GM18505 (cell line): ENCODE measurements at regions not wholly inside any gene's neighbourhood (a gene's known extent, or its start where the extent isn't known, plus 50 kb on each side); places are given as distances from the start of the nearest gene placed in this dataset.

Experiments
- ATAC-seq: cut with Tn5 transposase; IDR thresholded peaks from one replicate; pipeline ENCODE4 v1.9.1; 2021; ENCODE audit not compliant: unreplicated experiment
- POLR2A ChIP-seq: IDR thresholded peaks from 4 replicates; pipeline ENCODE4 v1.6.1; 2011; ENCODE audit warnings: borderline replicate concordance; ENCODE audit not compliant: insufficient read depth, insufficient read length; ENCODE audit errors: extremely low read depth

DNA sequence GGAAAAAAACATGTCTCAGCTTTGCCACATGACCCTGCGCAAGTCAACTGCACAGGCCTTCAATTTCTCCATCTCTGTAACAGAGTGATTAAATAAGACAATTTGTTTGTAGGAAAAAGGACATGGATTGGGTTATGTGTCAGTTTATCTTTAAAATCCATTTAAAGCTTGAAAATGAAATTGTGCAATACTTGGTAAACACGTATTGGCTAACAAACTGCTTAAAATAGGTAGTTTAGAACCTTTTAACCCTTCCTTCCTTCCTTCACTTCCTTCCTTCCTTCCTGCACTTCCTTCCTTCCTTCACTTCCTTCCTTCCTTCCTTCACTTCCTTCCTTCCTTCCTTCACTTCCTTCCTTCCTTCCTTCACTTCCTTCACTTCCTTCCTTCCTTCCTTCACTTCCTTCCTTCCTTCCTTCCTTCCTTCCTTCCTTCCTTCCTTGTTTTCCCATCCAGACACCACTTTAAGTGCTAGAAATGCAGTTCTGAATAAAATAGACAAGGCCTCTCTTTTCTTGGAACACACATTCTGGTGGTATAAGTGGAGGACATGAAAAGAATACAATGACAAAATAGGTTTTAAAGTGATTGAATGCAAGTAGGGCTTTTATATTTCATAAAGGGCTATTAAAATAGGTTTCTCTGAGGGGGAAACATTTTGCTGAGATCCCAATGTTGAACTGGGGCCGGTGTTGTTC lies 130.2 kb upstream of the TP63 start:
- TF ChIP-seq POLR2A: no peak
- ATAC-seq: no peak

DNA sequence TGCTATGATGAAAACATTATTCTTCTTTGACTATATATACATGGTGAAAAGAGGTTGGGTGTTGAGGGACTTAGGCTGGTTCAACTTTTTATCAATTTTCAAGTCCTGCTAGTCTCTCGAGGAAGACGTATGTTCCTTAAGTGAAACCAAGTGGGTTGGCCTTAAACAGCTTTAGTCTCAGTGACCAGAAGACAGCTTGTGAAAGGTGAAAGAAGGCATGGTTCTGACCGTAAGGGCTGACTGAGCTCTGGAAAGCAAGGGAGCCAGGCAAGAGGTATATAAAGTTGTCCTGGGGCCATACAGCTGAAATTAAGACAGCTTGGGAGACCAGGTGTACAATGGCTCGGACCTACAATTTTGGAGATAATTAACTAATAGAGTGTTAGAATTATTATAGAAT lies 128.9 kb upstream of the TP63 start:
- no peak for TF ChIP-seq POLR2A
- no peak for ATAC-seq

DNA sequence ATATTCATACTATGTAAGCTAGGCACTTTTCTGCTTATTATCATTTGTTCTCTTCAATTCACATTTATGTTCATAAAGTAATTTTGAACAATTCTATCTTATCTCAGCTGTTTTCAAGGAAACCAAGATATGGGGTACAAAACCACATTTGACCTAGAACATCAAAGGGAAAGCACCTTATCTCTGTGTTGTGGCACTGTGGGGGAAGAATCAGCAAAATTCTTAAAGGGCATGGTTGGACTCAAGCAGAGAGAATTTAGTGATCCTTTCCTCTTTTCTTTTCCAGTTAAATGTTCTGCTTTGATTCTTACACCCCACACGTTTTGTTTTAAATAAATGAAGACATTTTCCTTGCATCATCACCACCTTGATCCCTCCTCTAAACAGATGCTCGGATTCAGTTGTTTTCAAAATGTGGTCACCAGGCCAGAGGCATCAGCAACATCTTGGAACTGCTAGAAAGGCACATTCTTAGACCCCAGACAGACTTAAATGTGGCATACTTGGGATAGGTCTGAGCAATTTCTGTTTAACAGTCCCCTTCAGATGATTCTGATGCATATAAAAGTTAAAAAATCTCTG lies 128.4 kb upstream of the TP63 start:
- no peak for TF ChIP-seq POLR2A
- no peak for ATAC-seq

DNA sequence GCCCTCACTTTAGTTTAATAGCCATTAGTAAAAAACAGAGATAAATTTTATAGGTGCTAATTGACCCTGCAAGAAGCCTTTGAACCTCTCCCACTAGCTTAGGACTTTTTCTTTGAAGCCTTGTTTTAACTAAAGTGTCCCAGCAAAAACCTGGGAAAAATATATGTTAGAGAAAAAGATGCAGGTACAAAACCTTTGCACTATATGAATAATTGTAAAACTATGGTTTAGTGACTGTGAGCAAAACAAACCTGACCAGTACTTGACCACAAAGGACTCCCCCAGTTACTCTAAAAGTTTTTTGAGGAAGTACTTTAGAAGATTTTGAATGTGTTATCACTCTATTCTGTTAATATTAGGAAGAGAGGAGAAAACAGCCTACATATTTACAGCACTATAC lies 123.3 kb upstream of the TP63 start:
- TF ChIP-seq POLR2A: no peak
- ATAC-seq: peak; percentile 39

DNA sequence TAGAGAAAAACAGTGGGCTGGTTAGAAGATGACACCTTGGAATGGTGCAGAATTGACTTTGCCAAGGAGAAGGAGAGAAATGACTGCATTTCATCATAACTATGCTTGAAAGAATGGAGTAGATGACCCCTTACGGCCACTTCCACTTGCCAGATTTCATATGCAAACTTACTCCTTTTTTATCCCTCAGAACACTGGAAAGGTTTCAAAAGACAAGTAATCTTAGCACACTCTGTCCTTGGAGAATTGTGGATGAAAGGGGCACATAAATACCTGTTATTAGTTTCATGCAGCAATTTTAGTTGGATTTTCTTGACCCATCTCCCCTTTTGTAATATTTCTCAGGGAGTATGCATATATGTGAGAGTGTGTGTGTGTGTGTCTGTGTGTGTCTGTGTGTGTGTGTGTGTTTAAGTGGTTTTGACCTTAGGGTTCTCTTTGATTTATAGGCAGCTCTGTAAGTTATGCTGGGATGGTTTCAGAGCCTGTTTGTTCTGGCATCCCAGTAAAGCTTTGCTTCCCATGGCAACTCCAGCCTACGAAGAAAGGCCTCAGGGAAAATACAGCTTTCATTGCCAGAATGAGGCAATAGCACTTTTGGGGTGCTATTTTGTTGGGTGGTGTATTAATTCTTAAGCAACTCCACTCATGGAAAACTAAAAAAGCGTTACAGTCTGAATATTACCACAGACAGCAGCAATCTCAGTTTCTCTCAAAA lies 122.2 kb upstream of the TP63 start:
- TF ChIP-seq POLR2A: no peak
- no peak for ATAC-seq

DNA sequence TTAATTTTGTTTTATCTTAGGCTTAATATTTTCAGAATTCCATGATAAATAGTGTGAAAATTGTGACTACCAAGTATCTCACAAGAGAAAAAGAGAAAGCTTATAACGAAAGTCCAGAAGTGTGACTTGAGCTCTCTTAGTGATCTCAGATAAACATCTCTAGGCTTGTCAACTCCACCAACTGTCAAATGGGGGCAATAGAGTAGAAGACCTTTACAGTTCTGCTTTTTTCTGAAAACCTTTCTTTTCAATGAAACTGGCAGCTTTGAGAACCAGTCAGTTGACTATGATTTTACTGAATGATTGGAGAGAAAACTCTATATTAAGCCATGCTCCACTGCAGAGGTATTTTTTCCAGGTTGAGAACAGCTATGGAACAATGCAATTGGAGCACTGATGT lies 119.2 kb upstream of the TP63 start:
- TF ChIP-seq POLR2A: no peak
- peak; percentile 78 for ATAC-seq

DNA sequence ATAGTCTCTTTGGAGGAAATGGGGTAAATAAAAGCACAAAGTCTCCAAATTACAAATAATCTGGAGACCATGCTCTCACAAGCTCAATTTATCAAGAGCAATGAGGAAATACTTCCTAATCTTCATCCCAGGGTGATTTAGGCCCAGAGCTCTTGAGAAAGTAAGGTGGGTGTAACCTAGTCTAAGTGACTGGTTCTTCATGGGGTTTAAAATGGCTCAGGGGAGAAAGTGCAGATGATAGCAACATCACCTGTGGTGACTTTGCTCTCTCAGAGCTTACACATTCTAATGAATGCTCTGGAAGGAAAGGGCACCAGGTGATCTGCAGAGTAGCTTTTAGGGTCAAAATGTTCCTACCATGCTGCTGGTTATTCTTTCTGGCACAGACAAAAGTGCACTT lies 118.4 kb upstream of the TP63 start:
- no peak for TF ChIP-seq POLR2A

DNA sequence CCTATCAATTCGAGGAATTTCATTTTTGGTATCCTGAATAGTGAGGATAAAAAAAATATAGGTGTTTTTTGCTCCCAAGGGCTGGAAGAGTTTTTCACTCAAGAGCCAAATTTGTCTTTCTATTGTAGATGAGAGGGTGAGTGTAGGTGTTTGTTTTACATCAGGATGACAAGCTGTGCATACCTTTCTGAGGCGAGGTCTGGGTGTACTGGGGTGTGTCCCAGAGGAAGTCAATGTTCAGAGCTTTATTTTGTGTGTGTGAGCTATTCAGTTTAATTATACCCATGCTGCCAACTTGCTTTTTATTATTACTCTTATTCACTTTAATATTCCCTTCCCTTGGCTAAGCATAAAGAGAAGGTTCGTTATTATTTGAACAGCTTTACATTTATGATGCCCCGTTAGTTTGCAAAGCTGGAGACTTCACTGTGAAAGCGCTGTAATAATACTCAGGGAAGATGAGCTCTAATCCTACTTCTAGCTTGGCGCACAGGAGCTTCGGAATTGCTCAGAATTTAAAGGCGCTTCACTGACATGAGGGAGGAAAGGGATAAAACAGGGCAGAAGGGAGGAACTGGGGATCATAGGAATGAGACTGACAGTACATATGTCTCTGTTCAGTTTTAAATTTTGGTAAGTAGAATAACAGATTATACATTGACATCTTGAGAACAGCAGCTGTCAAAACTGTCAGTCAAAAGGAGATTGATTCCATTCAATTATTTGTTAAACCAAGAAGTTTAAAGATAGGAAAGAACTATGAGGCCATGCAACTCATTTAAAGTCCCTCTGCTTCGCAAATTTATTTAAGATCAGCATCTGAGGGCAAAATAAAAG lies 117.7 kb upstream of the TP63 start:
- TF ChIP-seq POLR2A: no peak
- ATAC-seq: no peak

More for the DNA sequence above, 118.4 kb upstream of the TP63 start:
- no peak for ATAC-seq

DNA sequence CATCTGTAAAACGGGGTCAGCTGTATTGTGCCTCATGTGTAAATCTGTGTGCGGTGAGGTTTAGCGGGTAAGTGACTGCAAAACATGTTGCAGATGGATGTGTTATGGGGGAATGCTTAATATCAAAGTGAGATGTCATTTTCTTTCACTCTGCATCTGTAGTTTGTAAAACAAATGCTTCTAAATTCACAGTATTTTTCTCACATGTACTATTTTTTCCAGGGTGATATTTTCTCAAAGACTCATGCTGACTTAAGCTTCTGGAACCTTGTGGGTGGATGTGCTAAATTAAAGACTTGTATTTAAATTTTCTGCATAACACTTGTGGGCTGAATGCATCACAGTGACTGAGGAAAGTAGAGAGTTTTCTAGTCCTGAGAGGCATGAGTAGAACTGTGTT lies 115.2 kb upstream of the TP63 start:
- no peak for TF ChIP-seq POLR2A
- ATAC-seq: no peak

DNA sequence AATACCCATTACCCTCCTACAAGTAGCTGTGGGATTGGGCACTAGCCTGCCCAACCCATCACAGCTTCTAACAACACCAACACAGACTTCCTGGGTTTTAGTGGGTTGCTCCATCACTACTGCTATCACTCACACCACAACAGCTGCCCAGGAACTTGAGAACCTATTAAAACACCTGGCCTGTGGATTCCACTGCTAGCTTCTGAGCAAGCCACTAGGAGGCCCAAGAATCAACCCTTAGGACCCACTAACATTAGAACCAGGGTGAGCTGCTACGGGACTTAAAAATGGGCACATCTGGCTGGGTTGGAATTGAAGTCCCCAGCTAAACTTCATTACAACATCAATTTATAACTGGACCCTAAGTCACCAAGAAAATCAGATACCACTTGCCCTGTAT lies 113.2 kb upstream of the TP63 start:
- TF ChIP-seq POLR2A: no peak
- ATAC-seq: no peak

DNA sequence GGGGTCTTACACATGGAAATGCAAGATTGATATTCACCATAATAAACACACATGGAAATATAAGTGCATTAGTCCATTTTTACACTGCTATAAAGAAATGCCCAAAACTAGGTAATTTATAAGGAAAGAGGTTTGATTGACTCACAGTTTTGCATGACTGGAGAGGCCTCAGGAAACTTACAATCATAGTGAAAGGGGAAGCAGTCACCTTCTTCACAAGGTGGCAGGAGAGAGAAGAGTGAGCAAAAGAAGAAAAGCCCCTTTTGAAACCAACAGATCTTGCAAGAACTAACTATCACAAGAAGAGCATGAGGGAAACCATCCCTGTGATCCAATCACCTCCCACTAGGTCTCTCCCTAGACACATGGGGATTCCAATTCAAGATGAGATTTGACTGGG lies 111.7 kb upstream of the TP63 start:
- no peak for ATAC-seq

DNA sequence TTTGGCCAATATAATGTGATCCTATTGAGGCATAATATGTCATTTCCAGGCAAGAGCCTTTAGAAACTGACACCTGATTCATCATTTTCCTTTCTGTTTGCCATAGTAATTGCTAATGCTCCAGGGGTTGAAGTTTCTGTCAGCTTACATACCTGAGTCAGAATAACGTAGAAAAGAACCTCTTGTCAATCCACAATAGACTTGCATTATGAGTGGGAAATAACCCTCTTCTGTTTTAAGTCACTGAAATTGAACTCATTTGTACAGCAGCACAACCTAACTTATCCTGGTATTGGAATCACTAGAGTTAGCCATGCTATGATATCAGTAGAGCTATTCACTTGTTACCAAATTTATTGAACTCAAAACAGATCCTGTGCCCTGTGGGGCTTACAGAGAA lies 101.7 kb upstream of the TP63 start:
- no peak for TF ChIP-seq POLR2A
- no peak for ATAC-seq

More for the DNA sequence above, 111.7 kb upstream of the TP63 start:
- TF ChIP-seq POLR2A: no peak

DNA sequence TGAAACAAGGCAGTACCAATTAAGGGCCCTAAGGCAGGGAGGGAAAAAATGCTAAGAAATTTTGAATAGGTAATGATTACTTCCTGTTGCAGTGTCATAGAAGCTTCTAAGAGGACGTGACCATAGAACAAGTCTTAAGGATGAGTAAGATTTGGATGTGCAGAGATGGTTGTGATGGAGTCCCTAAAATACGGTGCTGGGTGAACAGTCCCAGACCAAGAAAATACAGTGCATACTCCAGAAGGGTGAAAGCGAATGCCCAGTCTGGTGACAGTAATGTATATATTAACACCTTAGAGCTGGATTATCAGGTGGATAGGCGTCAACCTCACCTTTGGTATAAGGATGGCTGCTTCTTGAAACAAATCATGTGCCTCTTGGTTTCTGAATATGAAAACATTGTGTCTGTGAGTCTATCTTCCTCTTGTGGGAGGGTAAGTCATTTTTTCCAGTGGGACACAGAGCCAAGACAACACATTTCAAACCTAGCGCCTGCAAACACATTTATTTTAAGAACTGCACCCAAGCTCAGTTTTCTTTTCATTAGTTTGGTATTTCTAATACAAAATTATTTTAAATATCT lies 101.2 kb upstream of the TP63 start:
- ATAC-seq: no peak
- TF ChIP-seq POLR2A: no peak

DNA sequence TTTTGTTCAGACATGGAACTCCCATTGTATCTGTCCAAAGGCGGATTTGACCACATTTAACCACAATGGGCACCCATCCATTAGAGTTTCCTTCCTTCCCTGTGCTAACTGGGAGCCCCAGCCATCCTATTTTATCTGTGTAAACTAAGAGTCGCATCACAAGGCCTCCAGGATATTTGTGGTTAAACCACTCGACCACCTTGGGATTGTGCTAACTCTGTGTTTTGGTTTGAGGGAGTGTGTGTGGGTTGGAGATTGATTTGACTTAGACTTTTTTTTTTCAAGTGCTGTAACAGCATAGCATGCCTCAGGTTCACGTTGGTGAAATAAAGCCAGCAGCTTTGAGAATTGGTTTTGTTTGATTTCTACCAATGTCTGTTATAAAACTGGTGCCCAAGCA lies 100.4 kb upstream of the TP63 start:
- ATAC-seq: no peak
- no peak for TF ChIP-seq POLR2A

DNA sequence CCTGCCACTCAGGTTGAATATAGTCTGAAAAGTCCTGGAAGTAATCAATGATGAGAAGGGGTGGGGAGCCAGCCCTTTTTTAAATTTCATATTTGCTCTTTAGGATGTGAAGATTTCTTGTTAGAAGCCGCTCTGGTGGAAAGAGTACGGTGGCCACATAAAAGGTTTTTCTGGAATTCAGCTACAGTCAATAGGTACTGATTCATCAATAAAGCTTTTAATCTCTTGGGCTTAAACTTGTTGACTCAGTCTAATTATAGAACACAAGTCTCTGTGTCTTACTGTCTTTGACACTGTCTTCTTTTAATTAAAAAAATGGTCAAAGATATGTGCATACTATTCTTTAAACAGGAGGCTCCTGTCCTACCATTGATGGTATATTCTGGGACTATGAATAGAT lies 99.9 kb upstream of the TP63 start:
- ATAC-seq: no peak
- no peak for TF ChIP-seq POLR2A
